HG03378 (cell line): ENCODE measurements at regions not wholly inside any gene's neighbourhood (a gene's known extent, or its start where the extent isn't known, plus 50 kb on each side); places are given as distances from the start of the nearest gene placed in this dataset.

ENCODE experiments used
- ATAC-seq: cut with Tn5 transposase; IDR thresholded peaks from one replicate; pipeline ENCODE4 v1.9.1; 2021; ENCODE audit warnings: mild to moderate bottlenecking, moderate library complexity; ENCODE audit not compliant: unreplicated experiment

DNA sequence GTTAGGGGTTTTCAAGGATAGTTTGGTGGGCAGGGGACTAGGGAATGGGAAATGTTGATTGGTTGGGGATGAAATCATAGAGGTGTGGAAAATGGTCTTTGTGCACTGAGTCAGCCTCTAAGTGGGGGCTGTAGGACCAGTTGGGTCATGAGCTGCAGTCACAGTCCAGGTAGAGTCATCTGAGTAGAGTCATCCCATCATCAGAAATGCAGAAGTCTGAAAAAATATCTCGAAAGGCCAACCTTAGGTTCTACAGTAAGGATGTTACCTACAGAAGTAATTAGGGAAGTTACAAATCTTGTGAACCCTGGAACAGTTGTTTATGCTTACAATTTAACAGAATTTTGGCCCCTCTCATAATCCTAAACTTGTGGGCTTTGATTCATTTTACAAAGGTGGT lies 63.4 kb upstream of the AP1S2 start:
- ATAC-seq = no peak

DNA sequence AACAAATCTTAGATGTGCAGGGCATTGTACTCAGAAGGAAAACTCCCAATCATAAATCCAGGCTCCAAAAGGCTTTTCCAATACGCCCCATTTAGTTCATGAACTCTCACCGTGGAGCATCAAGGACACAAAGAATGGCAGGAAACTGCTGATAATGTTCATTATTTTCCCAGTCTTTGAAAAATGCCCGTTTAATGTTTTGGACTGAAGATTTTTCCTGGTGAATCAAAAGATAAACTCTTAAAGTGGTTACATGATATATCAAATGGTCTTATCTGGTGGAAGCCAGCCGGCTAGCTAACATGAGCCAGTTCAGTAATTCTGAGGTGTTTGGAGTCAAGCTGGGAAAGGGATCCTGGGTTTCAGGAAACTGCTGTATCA lies 62.1 kb upstream of the AP1S2 start:
- ATAC-seq = no peak

DNA sequence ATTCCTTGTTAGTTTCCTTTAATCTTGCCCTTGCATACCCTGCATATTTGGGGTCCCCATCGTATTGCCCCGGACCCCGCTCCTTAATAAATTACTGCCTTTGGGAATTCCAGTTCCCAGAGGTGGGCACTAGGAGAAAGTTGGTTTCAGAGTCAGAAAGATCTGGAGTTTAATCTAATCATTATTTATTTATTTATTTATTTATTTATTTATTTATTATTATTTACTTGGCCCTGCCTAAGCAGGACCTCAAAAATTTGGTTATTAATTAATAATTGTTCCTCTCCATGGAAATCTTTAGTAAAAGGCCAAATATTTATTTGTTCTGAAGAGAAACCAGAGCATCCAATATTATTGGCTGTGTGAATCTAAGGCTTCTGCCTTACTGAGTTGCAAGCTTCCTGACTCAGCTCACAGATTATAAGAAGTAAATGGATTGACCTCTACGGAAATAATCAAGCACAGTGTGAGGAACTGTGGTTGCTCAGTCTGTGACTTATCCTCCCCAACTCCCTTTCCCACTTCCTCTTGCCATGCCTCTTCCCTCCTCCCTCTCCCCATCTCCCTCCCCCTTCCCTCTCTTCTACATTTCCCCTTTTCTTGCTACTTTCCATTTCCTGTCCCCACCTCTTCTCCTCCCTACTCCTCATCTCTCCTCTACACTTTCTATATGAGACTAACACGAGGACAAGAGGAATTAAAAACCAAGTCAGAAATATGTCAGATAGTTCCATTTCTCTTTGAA lies 61.5 kb upstream of the AP1S2 start:
- no peak for ATAC-seq

DNA sequence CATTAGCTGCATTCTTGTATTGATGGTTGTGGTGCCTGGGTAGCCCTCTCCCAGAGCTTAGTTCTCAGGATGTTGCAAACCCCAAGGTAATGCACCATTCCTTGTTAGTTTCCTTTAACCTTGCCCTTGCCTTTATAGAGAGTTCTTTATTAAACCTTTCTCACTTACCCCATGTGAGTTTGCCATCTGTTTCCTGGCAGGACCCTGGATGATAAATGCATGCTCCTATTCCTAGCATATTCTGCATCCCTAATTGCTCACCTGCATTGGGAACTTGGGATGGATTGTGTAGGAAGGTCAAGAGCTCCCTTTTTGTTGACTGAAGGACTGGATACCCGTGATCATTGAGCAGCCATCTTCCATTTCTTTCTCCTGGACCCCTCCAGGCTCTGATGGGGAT lies 59.9 kb upstream of the AP1S2 start:
- ATAC-seq = no peak

DNA sequence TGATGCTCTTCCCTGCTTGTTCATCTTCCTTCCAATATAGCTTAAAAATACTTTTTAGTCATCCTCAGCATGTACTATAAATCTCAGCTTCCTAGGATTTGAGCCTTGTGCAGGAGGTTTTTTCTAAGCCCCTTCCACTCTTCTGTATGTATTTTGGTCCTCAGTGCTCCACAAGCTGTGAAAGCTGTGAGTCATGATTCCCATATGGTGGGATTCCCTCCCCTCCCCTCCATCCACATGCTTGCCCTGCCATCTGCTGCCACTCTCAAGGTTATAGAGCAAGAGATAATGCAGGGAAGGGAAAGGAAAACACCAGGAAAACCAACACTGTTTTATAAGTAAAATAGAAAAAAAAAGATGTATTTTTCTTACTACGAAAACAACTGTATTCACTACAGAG lies 58.5 kb upstream of the AP1S2 start:
- no peak for ATAC-seq

DNA sequence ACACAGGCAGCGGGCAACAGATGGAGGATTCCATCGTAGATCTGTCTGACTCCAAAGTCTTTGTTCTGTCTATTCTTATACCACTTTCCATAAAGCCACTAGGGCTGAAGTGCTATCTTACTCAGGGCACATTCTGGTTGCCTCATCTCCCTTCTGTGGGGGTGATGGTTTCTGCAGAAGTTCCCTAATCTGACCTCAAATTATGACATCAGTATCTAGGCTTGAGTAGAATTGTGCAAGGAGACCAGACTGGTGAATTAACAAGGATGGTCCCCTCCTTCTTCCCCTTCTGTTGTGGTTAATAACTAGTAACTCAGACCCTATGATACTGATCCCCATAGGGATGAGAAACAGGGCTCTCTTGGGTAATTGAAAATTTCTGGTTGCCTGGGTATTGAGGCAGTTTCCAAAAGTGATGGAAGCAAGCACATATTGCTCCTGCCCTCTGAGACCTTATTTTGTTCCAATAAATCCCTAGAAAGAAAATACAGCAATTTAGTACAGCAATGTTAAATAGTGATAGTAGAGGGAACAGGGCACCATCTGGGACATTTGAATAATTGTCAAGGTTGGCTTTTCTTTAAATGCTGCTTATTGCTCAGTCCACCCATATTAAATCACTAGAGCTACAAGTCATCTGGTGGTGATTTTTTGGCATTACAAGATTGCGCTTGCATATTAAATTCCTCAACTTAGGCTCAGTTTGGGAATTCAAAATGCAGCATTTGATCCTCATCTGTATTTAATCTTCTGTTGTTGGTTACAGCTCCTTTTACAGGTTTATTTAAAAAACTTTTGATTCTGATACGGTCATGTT lies 57.3 kb upstream of the AP1S2 start:
- ATAC-seq = peak; percentile 54

DNA sequence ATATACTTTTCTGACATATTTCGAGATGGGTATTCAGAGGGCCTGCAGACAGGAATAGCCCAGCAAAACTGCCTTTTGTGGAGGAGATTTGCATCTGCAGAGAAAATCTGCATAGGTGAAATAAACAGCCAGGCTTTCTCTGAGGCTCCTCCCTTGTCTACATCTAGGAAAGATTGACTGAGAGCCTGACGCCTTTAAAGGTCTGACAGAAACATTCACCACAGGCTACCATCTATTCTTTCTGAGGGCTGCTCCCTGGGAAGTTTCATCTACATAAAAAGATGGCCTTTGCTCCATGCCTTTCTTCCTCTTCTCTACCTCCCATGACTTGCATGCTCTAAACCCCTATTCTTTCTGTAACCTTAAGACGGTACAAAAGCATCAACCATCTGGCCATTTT lies 55.0 kb upstream of the AP1S2 start:
- no peak for ATAC-seq

DNA sequence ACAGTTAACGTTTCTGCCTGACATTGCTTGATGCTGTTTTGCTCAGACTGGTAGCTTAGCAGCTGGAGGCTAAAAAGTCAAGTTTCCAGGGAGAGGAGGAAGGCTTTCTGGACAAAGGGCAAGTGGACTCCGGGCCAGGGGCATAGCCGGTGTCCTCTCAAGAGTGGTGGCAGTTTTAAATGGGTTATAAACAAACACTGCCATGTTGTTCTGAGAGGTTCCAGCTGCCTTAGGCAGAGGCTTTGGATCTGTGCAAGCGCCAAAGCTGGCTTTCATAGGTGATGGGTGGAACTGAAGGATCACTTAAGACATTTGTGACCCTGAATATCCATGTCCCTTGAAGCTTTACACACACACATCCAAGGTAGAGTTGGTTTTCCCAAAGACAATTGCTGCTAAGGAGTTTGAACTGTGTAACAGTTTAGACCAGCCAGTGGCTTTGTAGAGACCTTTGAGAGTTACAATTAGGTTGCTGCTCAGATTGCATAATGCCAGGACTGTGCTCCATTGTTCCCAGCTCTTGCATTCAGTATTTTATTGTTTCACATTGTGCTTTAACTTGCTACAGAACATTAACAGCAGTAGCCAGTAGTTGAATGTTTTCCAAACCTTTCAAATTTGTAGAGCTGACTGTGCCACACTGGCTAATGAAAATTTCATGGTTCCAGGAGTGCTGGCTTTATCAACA lies 54.1 kb upstream of the AP1S2 start:
- no peak for ATAC-seq

DNA sequence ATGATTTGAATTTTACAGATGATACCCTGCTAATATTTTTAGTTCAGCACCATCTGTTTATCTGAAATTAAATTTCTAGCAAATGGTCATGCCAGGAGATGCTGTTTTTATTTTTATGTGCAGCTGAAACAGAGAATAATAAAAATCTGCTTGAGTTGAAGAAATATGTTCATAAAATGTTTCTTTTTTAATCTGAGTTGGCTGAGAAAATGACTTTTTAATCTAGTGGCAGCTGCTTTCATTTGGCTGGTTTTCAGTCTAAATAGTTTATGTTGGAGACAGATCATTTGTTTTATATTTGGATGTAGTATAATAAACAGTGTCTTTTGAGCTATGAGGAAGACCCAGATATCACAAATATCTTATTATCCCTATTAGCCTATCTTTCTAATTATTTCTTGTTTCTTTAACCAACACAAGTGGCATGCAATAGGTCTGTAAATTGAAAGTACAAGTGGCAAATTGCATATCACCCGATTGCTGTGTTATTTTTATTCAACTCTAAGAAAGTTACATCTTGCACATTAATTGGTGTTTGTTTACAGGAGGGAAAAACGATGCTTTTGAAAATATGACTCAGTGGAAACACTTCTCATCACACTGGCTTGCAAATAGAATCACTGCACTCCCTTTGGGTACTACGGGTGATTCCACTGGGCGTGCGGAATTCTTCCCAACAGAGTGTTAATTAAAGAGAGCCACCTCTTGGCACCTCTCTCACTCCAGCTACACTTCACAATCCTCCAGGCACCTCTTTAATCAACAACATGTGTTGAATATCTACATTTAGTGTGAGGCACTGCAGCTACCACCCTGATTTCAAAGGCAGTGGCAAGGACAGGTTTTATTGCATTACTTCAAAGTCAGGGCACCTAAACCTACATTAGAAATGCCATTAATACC lies 51.7 kb upstream of the AP1S2 start:
- no peak for ATAC-seq
